Upper lobe of left lung (tissue), 4 donors: ENCODE measurements at regions not wholly inside any gene's neighbourhood (a gene's known extent, or its start where the extent isn't known, plus 50 kb on each side); places are given as distances from the start of the nearest gene placed in this dataset.

Experiments used
- CTCF ChIP-seq, 6 experiments: fragments of 450-650 bp in 4 of 6; fragments of 200-600 bp in 2 of 6; sonication (generic) in 2 of 6; IDR thresholded peaks; one replicate each; pipeline ENCODE4 v1.5.1; 2016 to 2019; ENCODE audit warnings: antibody characterized with exemption in 6 of 6
- EP300 ChIP-seq, 4 donors: sonication (generic); formaldehyde crosslinking; IDR thresholded peaks; one replicate each; pipeline ENCODE4 v1.5.1; 2017; ENCODE audit warnings: antibody characterized with exemption in 4 of 4, control low read depth in 2 of 4
- POLR2A ChIP-seq, 4 donors: fragments of 450-650 bp; IDR thresholded peaks; one replicate each; pipeline ENCODE4 v1.5.1; 2016 to 2017; ENCODE audit warnings: antibody characterized with exemption in 4 of 4, mild to moderate bottlenecking in 2 of 4
- POLR2AphosphoS5 ChIP-seq, 2 donors: sonication (generic); formaldehyde crosslinking; IDR thresholded peaks; one replicate each; pipeline ENCODE4 v1.5.1; 2017; ENCODE audit warnings: antibody characterized with exemption in 2 of 2

GRCh38 chr7:113770146-113770738 is 148.6 kb downstream of the PPP1R3A start:
- TF ChIP-seq POLR2AphosphoS5 (IDR thresholded peaks at IDR 0.05) (no peak), CTCF (IDR thresholded peaks at IDR 0.05) (no peak), EP300 (IDR thresholded peaks at IDR 0.05) (no peak), POLR2A (IDR thresholded peaks at IDR 0.05) (no peak)
